GM21717 (cell line): ENCODE measurements at regions not wholly inside any gene's neighbourhood (a gene's known extent, or its start where the extent isn't known, plus 50 kb on each side); places are given as distances from the start of the nearest gene placed in this dataset.

Experiments used
- ATAC-seq: cut with Tn5 transposase; IDR thresholded peaks from one replicate; pipeline ENCODE4 v1.9.1; 2021; ENCODE audit warnings: mild to moderate bottlenecking, moderate library complexity; ENCODE audit not compliant: unreplicated experiment

GRCh38 chr2:6443061-6443823 lies 422.5 kb downstream of the CMPK2 start:
- ATAC-seq = no peak

DNA sequence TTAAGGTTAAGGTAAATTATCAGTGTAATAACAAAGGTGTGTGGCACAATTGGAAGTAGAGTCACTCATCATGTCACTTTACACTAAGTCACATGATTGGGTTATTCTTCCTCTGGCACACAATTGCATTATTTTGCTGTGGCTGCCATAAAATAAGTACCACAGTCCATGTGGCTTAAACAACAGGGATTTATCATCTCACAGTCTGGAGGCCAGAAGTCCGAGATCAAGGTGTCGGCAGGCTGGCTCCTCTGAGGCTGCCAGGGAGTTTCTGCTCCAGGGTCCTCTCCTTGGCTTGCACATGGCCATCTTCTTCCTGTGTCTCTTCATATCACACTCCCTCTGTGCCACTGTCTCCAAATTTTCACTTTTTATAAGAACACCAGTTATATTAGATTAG lies 421.2 kb downstream of the CMPK2 start:
- ATAC-seq = no peak

DNA sequence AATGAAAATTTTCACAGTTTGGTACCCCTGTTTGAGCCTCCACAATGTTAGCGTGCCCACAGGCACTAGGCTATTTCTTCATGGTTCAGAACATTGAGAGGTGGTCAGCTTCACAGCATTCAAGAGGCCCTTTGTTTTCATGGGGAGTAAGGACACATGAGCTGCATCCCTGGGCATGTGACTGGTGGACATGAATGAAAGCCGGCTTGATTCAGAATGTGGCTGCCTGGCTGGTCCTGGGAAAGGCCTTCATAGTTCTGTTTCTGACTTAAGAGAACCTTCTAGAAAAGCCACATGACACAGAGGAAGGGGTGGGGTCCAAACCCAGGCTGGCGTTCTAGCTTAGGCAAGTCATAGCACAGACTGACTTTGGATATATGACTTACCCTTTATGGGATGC lies 420.6 kb downstream of the CMPK2 start:
- ATAC-seq = no peak

DNA sequence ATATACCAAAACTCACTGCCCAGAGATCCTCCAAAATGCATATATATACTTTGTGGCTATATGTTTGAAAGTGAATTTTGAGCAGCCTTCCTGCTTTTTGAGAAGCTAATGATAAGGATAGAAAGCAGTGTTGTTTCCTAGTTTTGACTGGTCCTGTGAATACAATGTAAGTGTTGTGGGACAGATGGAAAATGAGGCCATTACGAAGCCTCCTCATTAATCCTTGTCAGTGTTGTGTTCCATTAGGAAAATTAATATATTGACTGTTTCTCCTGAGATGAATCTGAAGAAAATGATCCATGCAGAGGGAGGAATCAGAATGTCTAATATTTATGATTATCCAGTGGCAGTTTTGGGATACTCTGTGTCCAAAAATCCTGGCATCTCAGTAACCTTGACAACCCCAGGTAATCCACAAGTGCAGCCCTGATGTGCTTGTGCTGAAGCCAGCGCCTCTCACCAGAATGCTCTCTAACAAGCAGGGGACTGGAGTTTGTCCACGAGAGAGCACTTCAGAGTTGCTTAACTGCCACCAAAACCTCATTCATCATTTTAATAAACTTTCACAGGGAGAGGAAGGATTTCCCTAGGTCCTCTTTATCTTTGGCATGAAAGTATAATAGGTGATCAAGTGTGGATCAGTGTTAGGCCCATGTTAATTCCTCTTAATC lies 418.6 kb downstream of the CMPK2 start:
- ATAC-seq = no peak

- ATAC-seq = no peak
Measured at GRCh38 chr2:6448893-6449292, 416.8 kb downstream of the CMPK2 start.

- no peak for ATAC-seq
Measured at GRCh38 chr2:6449343-6449742, 416.4 kb downstream of the CMPK2 start.

GRCh38 chr2:6452702-6453481 lies 412.8 kb downstream of the CMPK2 start:
- no peak for ATAC-seq

DNA sequence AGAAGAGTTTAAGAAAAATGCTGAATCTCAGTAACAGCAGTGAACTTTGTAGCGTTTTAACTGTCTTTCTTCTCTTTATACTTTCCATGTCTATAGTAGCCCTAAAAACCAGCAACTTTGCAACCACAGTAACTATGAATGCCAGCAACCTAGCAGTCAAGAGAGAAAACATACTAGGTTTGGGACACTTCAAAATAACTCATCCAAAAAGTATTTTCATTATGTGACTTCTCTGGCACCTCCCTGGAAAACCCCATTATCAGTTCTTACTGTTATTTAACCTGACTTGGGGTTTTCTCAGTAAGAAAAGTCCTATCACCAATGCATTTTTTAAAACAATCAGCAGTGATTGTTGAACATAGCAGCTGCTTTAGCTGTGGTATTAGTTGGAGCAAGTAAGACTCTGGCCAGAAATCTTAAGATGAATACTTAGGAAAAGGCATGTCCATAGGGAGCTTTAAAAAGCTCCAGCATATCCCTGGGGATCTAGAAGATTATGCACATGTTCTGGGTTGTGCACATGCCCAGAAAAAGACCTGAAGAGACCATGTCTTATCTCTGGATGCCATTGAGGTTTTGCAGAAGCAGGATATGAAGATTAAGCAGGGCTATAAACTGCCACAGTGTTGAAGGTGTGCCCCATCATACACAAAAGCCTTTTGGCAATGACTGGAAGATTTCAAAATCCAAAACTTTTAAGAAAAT lies 411.3 kb downstream of the CMPK2 start:
- ATAC-seq = no peak

GRCh38 chr2:6459138-6459537 lies 406.6 kb downstream of the CMPK2 start:
- ATAC-seq = no peak

- no peak for ATAC-seq
Measured at GRCh38 chr2:6470518-6470917, 395.2 kb downstream of the CMPK2 start.

- no peak for ATAC-seq
Measured at GRCh38 chr2:6471419-6471818, 394.3 kb downstream of the CMPK2 start.

DNA sequence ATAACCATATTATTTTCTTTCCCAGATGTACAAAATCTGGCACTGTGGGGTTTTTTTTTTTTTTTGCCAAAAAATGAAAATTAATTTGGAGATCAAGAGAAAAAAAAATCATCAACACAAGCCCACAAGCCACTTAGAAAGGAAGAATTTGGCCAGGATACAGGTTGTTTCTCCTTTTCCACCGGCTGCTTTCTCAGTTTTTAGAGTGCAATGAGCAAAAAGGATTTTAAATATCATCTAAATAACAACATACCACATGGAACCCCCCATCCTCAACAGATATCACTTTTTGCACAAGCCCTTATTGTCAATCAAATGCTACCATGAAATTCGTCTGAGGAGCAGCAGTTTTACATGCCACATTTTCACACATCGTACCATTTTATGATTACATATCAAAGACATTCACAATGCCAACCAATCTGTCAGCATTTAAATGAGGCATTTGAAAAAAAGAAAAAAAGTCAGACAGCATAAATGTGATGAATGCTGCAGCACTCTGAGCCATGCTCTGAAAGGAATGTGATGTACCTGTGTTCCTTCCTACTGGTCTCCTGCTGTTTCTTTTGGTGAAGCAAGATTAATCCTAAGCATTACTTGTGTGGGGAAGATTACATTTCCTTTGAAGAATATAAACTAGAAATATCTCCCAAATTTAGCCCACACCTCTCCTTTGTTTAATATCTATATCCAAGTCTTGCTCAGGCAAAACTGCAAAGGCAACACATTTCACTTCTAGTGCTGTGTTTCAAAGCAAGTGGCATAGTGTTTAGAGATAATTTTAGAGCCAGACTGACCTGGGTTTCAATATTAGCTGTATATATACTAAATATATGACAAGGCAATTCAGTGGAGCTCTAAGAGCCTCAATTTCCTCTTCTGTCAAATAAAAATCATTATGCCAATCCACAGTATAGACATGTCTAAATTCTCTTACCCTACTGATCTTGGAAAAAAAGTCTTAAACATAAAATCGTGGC lies 391.3 kb downstream of the CMPK2 start:
- peak; percentile 29 for ATAC-seq

GRCh38 chr2:6475155-6475940 lies 390.4 kb downstream of the CMPK2 start:
- peak; percentile 71 for ATAC-seq

GRCh38 chr2:6480514-6480913 lies 385.2 kb downstream of the CMPK2 start:
- ATAC-seq = no peak

- ATAC-seq = no peak
Measured at GRCh38 chr2:6482256-6482655, 383.5 kb downstream of the CMPK2 start.

DNA sequence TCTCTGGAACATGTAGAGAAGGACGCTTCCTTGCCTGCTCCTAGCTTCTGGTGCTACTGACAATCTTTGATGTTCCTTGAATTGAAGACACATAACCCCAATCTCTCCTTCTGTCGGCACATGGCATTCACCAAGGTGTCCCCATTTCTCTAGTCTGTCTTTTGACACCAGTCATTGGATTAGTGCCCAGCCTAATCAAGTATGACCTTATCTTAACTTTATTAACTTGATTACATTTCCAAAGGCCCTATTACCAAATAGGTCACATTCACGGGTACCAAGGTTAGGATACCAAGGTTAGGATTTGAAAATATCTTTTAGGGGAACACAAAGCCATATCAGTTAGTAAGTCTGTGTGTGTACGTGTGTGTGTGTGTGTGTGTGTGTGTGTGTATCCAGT lies 377.9 kb downstream of the CMPK2 start:
- no peak for ATAC-seq

- no peak for ATAC-seq
Measured at GRCh38 chr2:6492573-6492972, 373.1 kb downstream of the CMPK2 start.

DNA sequence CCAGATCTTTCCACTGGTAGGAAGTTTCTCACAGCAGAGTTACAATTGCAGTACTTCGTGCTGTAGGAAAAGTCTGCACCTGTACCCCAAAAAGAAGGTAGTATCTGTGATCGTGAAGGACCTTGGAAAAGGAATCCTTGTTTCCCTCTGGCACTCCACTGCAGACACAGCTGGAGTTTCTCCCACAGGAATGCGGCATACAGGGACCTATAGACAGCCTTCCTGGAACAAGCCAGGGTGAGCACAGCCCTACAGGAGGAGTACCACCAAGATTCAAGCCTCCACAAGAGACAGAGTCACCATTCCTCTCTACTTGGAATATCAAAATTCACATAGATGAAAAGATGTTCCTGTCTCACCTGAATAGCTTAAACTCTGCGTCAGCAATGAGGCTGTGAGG lies 372.4 kb downstream of the CMPK2 start:
- no peak for ATAC-seq

GRCh38 chr2:6493669-6494068 lies 372.0 kb downstream of the CMPK2 start:
- ATAC-seq = no peak
